GM21825 (cell line): ENCODE measurements at regions not wholly inside any gene's neighbourhood (a gene's known extent, or its start where the extent isn't known, plus 50 kb on each side); places are given as distances from the start of the nearest gene placed in this dataset.

Experiments
- ATAC-seq: cut with Tn5 transposase; IDR thresholded peaks from one replicate; pipeline ENCODE4 v1.9.1; 2021; ENCODE audit warnings: mild to moderate bottlenecking, moderate library complexity; ENCODE audit not compliant: unreplicated experiment

DNA sequence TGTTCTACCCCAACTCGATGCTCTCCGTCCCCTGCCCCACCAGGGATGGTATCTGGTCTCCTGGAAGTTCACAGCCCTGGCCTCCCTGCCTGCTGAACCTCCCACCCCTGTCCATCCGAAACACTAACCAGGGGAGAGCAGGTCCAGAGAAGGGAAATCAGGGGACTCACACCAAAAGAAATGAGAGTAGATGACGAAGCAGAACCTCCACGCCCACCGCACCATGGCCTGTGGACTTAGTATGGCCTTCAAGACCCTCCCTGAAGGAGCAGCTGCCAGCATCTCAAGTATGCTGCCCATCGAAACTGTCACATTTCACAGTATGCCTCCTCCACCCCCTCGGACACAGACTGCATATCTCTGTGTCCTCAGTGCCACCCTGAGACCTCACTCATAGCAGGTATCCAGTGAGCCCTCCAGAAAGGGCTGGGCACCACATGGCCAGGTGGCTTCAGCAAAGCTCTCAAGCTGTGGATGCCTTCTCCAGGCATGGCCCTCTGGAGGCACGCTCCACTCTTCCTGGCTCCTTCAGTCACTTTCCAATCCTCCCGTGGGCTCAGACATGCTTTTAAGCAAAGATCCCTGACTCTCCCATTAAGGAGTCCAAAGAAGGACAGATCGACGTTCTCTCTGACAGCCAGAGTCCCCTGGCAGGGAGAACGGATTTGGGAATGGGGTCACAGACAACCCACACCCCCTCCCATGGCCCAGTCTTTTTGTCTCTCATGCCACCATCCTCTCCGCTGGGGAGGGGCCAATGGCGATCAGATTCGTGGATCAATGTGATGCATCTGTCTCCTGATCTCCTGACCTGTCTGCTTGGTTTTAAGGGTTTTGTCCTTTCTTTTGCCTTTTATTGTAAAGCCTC lies 158.4 kb downstream of the ANKRD60 start:
- ATAC-seq = no peak

DNA sequence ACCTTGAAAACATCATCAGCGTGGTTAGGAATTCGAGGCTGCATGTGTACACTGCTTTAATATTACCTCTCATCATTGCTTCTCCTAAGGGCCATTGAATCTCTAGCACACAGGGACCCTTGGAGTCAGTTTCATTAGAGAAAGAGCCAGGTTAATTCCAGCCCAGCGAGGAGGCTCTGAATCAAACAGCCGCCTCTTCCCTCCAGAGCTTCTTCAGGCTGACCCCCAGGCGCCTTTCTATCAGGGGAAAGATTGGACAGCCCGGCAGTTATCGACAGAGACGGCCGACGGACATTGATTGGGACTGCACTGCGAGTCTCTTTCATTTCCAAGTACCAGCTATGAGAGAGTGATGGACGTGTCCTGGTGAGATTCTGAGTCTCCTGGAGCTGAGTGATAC lies 159.2 kb downstream of the ANKRD60 start:
- ATAC-seq = no peak

DNA sequence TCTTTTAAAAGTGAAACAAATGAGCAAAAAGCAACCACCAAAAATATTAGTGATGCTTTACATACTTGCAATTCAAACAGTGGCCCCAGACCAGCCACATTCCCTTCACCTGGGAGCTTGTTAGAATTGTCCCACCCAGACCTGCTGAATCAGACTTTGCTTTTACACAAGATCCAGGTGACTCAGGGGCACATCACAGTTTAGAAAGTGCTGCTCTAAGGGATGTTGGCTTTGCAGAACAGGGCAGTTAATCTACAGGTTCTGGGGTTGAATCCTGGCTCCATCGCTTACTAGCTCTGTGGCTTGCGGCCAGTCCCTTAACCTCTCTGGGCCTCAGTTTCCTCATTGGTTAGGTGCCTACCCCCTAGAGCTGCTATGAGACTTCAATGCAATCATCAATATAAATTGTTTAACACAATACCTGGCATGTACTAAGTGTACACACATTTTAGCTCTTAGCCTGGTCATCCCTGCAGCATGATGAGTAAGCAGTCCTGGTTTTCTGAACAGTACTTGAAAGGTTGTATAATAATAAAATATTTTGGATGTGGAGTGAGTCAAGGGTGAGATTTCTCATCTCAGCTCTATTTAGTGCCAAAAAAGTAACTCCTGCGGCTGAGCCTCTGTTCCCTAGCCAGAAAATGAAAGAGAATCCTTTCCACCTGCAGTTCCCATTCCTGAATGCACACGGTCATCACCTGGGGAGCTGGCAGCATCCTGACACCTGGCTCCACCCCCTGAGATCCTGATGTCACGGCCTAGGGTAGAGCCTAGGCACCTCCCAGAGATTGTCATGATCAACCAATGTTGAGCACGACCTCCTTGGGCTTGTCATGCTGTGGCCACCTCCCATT lies 162.7 kb downstream of the ANKRD60 start:
- no peak for ATAC-seq

DNA sequence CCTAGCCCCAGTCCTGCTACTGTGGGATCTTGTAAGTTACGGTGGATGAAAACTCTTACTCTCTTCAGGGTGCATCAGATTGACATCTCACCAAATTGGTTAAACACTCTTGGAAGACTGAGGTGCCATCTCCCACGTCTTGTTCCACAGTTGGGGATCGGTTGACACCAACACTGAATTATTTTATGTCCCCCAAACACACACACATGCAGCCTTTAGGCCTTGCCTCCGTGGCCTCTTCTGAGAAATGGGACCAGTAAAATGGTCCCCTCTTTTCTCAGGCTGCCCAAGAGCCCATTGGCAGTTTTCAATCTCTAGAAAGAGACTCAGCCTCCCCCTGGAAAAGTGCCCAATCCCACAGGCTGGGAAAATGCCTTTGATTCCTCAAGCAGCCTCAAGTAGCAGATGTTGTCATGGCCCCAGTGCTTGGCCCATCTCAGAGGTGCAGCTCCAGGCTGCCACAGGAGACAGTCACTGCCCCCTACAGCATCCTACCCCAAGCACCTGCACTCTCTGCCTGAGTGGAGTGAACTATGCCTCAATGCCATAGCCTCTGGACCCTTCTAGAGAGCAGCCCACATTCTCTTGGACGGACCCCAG lies 163.9 kb downstream of the ANKRD60 start:
- ATAC-seq = no peak

DNA sequence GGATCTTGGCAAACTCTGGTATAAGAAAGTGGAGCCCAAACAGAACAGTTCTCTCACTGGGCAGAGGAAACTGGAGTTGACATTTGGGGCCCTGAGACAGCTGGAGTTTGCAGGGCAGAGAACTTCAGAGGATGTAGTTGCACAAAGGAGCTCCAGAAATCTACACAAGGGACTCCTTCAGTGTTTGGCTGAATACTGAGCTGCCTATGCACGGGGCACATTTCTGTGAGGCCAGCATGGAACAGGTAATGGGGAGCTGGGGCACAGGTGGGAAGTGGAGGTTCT lies 169.3 kb downstream of the ANKRD60 start:
- no peak for ATAC-seq

DNA sequence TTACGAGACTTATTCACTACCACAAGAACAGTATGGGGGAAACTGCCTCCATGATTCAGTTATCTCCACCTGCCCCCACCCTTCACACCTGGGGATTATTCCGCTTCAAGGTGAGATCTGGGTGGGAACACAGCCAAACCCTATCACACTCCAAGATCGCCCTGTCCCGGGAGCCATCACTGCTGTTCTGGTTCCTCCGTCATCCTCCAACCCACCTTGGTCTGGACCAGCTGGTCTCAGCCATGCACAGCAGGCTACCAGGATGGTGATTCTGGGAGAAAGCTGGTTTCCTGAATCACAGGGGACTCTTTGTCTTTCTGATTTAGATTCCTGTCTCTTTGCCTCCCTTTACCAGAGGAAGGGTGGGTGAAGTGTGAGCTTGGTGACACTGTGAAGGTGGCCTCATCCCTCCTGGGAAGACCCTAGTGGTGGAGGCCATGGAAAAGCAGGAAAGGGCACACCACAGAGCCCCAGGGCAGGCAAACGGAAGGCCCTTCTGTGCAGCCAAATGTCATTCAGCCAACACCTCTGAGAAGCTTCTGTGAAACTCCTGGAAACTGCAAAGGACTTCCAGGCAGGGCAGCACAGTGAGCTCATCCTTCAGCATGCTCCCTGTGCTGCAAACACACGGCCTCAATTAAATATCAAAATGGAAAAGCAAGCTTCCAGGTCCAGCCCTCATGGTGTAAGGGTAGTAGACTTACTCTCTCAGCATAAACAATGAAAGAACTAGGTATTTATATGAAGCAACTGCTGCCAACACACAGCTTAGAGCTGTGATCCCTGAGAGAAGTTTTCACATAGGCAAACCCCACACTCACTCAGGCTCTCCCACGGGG lies 169.8 kb downstream of the ANKRD60 start:
- ATAC-seq = no peak

DNA sequence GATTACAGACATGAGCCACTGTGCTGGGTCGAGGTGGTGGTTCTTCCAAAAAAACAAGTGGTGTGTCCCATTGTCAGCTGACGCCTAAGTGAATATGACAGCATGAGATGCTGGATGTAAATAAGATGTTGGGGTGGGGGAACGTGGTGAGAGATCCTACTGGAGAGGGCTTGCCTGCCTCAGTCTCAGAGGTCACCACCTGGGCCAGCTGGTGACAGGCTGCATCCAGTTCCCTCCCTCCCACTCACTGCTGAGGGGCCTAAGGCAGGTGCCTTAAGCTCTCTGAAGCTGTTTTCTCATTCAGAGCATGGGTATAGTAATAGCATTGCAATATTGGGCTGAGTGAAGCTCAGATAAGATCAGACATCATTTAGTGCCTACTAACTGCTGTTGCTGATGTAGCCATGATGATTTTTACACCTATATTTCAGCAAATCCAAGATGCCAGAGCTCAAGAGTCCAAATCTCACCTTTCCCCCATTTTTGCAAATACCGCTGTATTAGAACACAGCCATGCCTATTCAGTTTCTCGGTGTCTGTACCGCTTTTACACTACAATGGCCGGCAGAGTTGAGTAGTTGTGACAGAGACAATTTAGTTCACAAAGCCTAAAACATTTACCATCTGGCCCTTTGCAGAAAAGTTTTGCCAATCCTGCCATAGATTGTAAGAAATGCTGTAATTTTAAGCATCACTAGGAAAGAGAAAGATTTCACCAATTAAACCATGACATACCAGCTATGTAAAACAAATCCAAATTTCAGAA lies 171.3 kb downstream of the ANKRD60 start:
- ATAC-seq = no peak

DNA sequence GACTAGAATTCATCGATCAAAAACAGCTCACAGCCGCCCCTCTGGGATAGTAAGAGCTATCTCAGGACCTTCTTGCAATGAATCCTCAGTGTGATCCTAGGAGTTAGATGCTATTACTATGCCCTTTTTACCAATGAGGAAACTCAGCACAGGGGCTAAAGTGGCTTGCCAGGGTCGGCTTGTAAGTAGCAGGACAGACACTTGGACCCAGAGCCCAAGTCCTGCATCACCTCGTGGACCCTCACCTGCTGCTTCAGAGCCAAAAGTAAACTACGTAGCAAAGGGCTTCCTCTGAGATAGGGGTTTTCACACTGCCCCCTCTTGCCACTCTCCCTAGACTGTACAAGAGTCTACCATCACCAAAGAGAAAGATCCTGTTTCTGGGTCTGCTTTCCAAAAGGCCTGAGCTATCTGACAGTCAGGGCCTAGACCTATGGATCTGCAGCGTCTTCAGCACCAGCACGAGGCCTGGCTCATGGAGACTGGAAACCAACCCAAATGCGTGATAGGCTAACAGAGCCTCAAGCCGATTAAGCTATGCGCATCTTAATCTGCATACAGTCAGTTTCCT lies 172.3 kb downstream of the ANKRD60 start:
- no peak for ATAC-seq

DNA sequence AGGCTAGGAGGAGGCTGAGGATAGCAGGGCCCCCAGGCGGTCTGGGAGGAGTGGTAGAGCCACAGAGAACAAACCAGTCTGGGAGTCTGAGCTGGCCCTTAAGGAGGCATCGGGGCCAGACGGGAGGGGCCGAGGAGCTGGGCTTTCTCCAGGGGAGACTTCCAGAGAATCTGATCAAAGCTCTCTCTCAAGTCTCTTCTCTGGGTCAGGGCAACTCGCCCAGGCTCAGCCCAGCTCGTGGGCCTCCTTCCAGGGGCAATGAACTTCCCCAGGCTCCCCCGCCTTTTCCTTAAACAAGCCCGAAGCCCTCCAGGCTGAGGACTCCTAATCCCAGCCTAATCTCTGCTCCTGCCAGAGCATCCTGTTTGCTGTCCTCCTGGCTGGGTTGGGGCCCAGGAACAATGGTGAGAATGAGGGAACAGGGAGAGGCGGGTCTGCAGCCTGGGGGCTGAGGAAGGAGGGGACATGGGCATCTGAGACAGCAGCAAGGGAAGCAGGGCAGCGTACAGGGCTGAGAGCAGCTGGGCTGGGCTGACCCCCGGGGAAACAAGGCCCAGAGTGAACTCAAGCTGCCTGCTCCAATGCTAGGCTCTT lies 173.6 kb downstream of the ANKRD60 start:
- no peak for ATAC-seq

DNA sequence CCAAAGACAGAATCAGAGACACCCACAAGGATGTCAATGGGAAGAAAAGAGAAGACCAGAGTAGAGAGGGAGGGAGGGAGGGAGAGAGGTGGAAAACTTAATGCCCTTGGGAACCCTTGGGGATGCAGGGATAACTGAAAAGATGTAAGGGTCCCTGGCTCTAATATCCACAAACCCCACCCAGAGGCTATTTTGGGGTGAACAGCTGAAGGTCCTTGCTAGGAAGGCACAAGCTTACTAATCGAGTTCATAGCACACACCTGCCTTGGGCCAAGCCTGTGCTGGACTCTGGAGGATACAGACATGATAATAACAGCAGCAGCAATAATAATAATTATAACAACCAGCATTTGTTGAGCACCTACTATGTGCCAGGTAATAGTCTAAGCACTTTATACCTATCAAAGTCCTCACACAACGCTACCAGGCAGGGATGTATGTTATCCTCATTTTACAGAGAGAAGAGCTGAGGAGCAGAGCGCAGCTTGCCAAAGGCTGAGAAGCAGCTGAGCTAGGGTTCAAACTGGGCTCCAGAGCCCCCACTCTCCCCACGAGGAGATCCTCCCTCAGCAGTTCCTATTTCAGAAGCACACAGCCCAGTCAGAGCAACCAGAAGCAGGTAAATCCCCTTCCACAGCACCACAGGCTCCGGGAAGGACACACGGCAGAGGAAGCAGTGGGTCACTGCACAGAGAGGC lies 174.2 kb downstream of the ANKRD60 start:
- ATAC-seq = no peak

DNA sequence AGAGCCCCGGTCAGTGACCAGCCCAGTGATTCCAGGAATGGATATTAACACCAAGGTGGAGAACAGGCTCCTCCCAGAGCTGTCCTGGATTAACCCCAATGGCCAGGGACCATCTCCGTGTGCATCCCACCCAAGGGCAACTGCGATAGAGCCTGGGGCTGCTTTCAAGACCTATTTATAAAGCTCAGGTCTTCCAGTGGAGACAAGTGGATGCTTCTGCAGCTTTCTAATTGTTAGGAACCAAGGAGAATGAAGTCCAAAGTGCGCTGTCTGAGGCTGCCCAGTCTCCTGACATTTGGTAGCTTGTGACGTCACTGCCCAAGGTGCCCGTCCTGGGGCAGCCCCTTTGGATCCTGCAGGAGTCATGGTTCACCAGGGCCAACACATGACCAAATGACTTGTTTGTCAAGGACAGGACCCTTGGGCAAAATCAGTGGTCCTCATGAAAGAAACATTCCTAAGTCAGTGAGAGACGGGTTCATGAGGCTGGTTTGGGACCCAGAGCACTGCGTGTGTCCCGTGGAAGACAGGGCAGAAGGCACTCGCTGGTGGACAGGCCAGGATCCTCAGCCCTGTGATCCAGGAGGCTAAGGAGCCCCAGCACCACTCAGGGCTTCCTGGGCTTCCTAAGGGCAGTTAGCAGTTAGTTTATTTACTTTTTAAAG lies 174.9 kb downstream of the ANKRD60 start:
- no peak for ATAC-seq

DNA sequence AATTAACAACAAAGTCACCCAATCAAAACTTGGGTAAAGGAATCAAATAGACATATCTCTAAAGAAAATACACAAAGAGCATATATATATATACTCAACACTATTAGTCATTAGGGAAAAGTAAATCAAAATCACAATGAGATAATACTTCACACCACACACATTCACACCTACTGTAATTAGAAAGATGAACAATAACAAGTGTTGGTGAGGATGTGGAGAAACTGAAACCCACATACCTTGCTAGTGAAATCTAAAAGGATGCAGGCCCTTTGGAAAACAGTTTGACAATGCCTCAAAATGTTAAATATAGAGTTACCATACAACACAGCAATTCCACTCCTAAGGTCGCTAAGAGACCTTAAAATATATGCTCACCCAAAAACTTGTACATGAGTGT lies 177.1 kb downstream of the ANKRD60 start:
- no peak for ATAC-seq

DNA sequence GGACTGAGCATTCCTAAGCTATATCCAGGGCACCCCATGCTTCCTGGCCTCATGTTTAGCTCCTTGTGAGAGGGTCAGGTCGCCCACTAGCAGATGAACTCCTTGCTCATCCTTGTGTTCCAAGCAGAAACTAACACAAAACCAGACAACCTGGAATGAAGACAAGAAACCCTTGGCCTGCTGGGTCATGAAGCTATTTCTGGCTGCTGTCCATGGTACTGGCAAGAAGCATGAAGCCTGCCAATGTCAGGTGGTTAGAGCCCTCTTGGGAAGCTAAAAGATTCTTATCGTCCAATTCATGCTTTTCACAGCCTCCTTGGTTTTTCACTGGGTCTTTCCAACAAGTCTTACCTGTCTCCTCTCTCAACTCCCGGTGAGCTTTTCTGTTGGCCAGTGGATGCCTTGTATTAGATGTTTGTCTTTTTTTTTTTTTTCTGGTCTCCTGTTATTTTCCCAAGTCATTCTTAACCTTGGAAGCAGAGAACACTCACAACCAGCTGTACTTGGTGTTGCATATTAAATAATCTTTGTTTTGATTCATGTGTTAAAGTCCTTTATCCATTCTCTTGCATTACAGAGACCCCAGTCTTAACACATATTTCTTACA lies 180.3 kb downstream of the ANKRD60 start:
- ATAC-seq = no peak

DNA sequence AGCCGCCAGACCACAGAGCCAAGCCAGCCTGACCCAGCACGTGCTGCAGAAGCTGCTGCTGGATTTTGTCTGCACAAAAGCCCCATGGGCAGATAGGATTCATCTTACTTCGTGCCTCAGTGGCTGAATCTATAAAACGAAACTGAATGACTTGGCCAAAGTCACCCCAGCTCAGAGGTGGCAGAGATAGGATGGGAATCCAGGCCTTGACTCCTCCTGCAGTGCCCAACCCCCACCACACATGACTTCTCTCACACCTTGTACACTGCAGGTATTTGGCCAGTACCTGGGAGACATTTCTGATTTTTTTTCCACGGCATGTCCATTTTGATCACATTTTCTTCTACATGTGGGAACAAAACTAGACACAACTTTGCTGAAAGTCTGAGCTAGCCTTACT lies 182.1 kb downstream of the ANKRD60 start:
- no peak for ATAC-seq

DNA sequence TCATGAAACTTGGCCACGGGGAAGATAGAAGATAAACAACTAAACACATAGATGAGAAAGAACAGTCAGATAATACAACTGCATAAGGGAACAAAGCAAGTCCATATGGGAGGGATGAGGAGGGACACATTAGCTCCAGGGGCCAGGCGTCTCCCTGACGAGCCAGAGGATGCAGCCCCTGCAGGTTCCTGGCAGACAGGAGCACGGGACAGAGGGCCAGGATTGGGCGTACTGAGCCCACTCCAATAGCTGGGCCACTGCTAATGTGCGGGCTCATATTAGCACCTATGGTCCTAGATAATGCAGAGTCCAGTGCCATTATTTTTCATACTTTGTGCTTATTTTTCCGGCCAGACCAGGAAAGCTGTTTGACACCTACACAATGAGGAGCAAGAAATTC lies 182.9 kb downstream of the ANKRD60 start:
- ATAC-seq = no peak

DNA sequence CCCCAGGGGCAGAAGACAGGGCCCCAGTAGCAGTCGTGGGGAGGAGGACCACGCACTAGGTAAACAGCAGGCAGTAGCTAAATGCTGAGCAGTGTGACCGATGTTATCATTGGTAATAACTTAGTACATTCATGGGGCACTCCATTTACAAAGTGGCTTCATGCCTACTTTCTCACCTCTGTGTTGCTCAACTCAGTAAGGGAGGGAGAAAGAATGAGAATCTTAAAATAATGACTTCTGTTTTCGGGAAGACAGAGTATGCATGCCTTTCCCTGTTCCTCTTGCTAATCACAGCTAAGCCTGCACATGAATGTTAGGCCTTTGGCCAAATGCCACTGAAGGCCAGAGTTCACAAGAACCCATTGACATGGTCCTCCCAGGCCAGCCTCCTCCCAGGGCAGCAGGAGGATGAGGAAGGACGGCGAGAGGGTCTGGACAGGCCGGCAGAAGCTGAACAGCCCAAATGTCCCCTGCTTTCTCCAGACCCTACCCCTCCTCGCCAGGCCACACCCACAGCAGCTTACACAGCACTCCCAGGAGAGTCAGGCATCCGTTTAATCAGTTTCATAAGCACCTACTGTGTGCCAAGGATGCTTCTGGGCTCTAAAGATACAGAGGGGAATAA lies 183.4 kb downstream of the ANKRD60 start:
- no peak for ATAC-seq

DNA sequence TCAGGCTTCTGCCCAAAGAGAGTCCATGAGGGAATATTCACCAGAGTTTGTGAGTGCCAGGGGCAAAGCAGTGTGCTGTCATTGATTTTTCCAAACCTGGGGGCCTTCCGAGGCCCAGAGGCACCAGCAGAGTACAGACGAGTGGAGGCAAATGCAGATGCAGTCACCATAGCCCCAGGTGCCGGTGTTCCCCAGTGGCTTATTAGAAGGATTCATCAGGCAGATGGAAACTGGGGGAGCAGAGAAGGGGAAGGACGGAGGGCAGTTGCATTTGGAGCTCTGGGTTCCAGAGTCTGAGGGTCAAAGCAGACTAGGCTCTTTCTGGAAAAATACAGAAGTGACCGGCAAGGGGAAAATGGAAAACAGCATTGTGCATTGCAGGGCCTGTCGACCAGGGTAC lies 184.2 kb downstream of the ANKRD60 start:
- no peak for ATAC-seq
